HepG2 (cell line): ENCODE measurements at regions not wholly inside any gene's neighbourhood (a gene's known extent, or its start where the extent isn't known, plus 50 kb on each side); places are given as distances from the start of the nearest gene placed in this dataset.

ENCODE experiments used
- ATAC-seq: fragments of 200-7000 bp; cut with Tn5 transposase; 3 replicates; pipeline ENCODE4 v1.9.1; 2020; ENCODE audit warnings: mild to moderate bottlenecking, moderate library complexity
- BruUV-seq: library from RNA; stranded (reverse); fragments of 400-500 nt; replicated peaks from 2 replicates; lab custom pipeline; 2021; lab: Mats Ljungman, UMichigan
- CTCF ChIA-PET: fragments of 300-600 bp; formaldehyde crosslinking; extraction: SDS; loops from one replicate; lab custom pipeline; 2021; ENCODE audit warnings: low total read pairs, inconsistent platforms, low intra/inter-chr PET ratio; lab: Yijun Ruan, JAX
- POLR2A ChIA-PET: fragments of 350-600 bp; sonication (Branson Sonifier 250); formaldehyde crosslinking; loops from one replicate; lab custom pipeline; 2020; ENCODE audit warnings: antibody characterized with exemption, inconsistent platforms; lab: Yijun Ruan, JAX
- DNase-seq: peaks from one replicate; pipeline ENCODE4 v3.0.0-alpha.2; 2015; ENCODE audit warnings: low spot score
- FAIRE-seq: peaks from 3 replicates; lab custom pipeline; 2011; peaks lifted over from hg19 to GRCh38; lab: Jason Lieb, UNC
- H2AFZ ChIP-seq: one replicate; pipeline ENCODE4 v1.6.1; 2011; ENCODE audit warnings: low read length, inconsistent platforms
- H3K27ac ChIP-seq: fragments of 300-600 bp; 3 replicates; pipeline ENCODE4 v1.8.0; 2011; ENCODE audit warnings: mixed run types, mild to moderate bottlenecking, mixed read lengths, low read length, inconsistent platforms; ENCODE audit not compliant: insufficient read depth; ENCODE audit errors: extremely low read length
- H3K27me3 ChIP-seq, 2 experiments: fragments of 200-600 bp in 1 of 2; 2 replicates in 1 of 2; 3 replicates in 1 of 2; pipeline versions ENCODE4 v1.6.0 to v1.8.0; 2011; ENCODE audit warnings: low read length in 2 of 2, mild to moderate bottlenecking in 2 of 2, moderate library complexity in 2 of 2, inconsistent platforms in 1 of 2; ENCODE audit not compliant: insufficient read depth in 2 of 2, control insufficient read depth in 1 of 2
- H3K36me3 ChIP-seq, 2 experiments: fragments of 200-600 bp in 1 of 2; replicated peaks in 1 of 2; 2 replicates in 1 of 2; 3 replicates in 1 of 2; pipeline versions ENCODE4 v1.5.1 to v1.8.0; 2011; ENCODE audit warnings: low read length in 2 of 2, inconsistent platforms in 1 of 2; ENCODE audit not compliant: insufficient read depth in 2 of 2, control insufficient read depth in 1 of 2
- H3K4me1 ChIP-seq: 2 replicates; pipeline ENCODE4 v1.5.1; 2012; ENCODE audit warnings: low read length, inconsistent platforms; ENCODE audit not compliant: insufficient read depth
- H3K4me2 ChIP-seq: 2 replicates; pipeline ENCODE4 v1.6.0; 2011; ENCODE audit warnings: low read depth, low read length, inconsistent platforms
- H3K4me3 ChIP-seq, 3 experiments: fragments of 200-600 bp in 1 of 3; sonication (generic), shearing (Covaris generic) in 1 of 3; replicated peaks in 1 of 3; 2 replicates each; pipeline ENCODE4 v1.5.1; 2011 to 2016; ENCODE audit warnings: low read length in 3 of 3, inconsistent platforms in 2 of 3, low read depth in 2 of 3, mild to moderate bottlenecking in 2 of 3, control low read depth in 1 of 3, mixed read lengths in 1 of 3; ENCODE audit not compliant: insufficient read depth in 1 of 3
- H3K79me2 ChIP-seq: one replicate; pipeline ENCODE4 v1.6.1; 2011; ENCODE audit warnings: low read length, inconsistent platforms; ENCODE audit not compliant: insufficient read depth
- H3K9ac ChIP-seq: 2 replicates; pipeline ENCODE4 v1.6.0; 2011; ENCODE audit warnings: mild to moderate bottlenecking, low read depth, low read length, inconsistent platforms; ENCODE audit not compliant: insufficient read depth
- H3K9me3 ChIP-seq: 2 replicates; pipeline ENCODE4 v1.5.1; 2012; ENCODE audit warnings: mild to moderate bottlenecking, low read length
- H4K20me1 ChIP-seq: 2 replicates; pipeline ENCODE4 v1.6.0; 2011; ENCODE audit warnings: inconsistent platforms, mild to moderate bottlenecking, low read length, moderate library complexity; ENCODE audit not compliant: insufficient read depth
- ATAD3A ChIP-seq: sonication (generic); formaldehyde crosslinking; IDR thresholded peaks from 2 replicates; pipeline ENCODE4 v1.4.0; 2020; ENCODE audit warnings: missing genetic modification reagents
- CTCF ChIP-seq: sonication (generic); formaldehyde crosslinking; IDR thresholded peaks from 2 replicates; pipeline ENCODE4 v1.5.0; 2020; ENCODE audit warnings: mild to moderate bottlenecking, missing genetic modification reagents, moderate library complexity
- FOXJ3 ChIP-seq: sonication (generic); formaldehyde crosslinking; IDR thresholded peaks from 2 replicates; pipeline ENCODE4 v1.4.0; 2020; ENCODE audit warnings: missing genetic modification reagents, mild to moderate bottlenecking, borderline replicate concordance
- KLF13 ChIP-seq: sonication (generic); formaldehyde crosslinking; IDR thresholded peaks from 2 replicates; pipeline ENCODE4 v1.4.0; 2020; ENCODE audit warnings: mild to moderate bottlenecking, missing genetic modification reagents
- MYC ChIP-seq: sonication (generic); formaldehyde crosslinking; IDR thresholded peaks from 2 replicates; pipeline ENCODE4 v1.9.0; 2021; ENCODE audit warnings: missing genetic modification reagents, borderline replicate concordance
- NR2F6 ChIP-seq, 2 experiments: IDR thresholded peaks; 2 replicates each; pipeline ENCODE4 v1.6.1; 2016; ENCODE audit warnings: antibody characterized with exemption in 1 of 2, mild to moderate bottlenecking in 1 of 2
- TCF7 ChIP-seq: sonication (generic); IDR thresholded peaks from 2 replicates; pipeline ENCODE4 v1.6.1; 2016; ENCODE audit warnings: antibody characterized with exemption, low read depth
- ZNF20 ChIP-seq: sonication (generic); formaldehyde crosslinking; IDR thresholded peaks from 2 replicates; pipeline ENCODE4 v1.4.0; 2020; ENCODE audit warnings: mild to moderate bottlenecking, moderate library complexity, missing genetic modification reagents
- ZNF441 ChIP-seq: sonication (generic); formaldehyde crosslinking; IDR thresholded peaks from 2 replicates; pipeline ENCODE4 v1.7.0; 2021; ENCODE audit warnings: missing genetic modification reagents, borderline replicate concordance
- WGBS: methylation state at CpG from one replicate; pipeline ENCODE4 v1.1.6; 2017; ENCODE audit warnings: low lambda C conversion rate; 5-methylcytosine and 5-hydroxymethylcytosine counted together
- in situ Hi-C: cut with HindIII; loops from 2 replicates; pipeline ENCODE4 v1.10.0; 2017; ENCODE audit warnings: low pct_unique_long_range_greater_than_20kb; ENCODE audit not compliant: extremely low pct_ligation_motif_present
- intact Hi-C: fragments of 100-400 bp; cut with micrococcal nuclease; formaldehyde crosslinking; loops from one replicate; pipeline ENCODE4 v1.10.0; 2022; ENCODE audit not compliant: unreplicated experiment

GRCh38 chr11:33540427-33540826 is 160.2 kb downstream of the C11orf91 start (continued):
- TF ChIP-seq CTCF (CRISPR knock-in tag) = no peak
- TF ChIP-seq ATAD3A (CRISPR knock-in tag) = no peak
- TF ChIP-seq ZNF20 (CRISPR knock-in tag) = no peak
- TF ChIP-seq FOXJ3 (CRISPR knock-in tag) = no peak
- TF ChIP-seq KLF13 = no peak
- TF ChIP-seq NR2F6 (IDR thresholded peaks at IDR 0.05) = no peak
- no peak for TF ChIP-seq NR2F6 (CRISPR knock-in tag; IDR thresholded peaks at IDR 0.05)
- TF ChIP-seq TCF7 = no peak

GRCh38 chr11:33539751-33540150 is 160.9 kb downstream of the C11orf91 start:
- H3K79me2 ChIP-seq = no peaks in the 10 kb centered on the region
- WGBS = 18% methylated on average over 3 of the region's 3 CpGs
- H3K9ac ChIP-seq = no peak overlapping the region
- H3K27me3 ChIP-seq = peaks cover 0 to 26% of the 10 kb centered on the region in 2 experiments; a peak in 3 of 5 replicates
- CTCF ChIA-PET = no interaction called here
- H3K27ac ChIP-seq = no peak overlapping the region
- DNase-seq (no peak), ATAC-seq (no peak), FAIRE-seq (no peak)
- no peaks in the 10 kb centered on the region for H4K20me1 ChIP-seq
- POLR2A ChIA-PET = no interaction called here
- H3K4me1 ChIP-seq = no peaks in the 10 kb centered on the region
- in situ Hi-C loops (loop anchor here (5.0 kb wide), 1 partner anchor 148 kb away; no protein-coding TSS in a partner anchor), intact Hi-C loops (no loop called here)
- no peaks in the 10 kb centered on the region for H3K9me3 ChIP-seq
- no TSS peak for BruUV-seq
- no peaks in the 10 kb centered on the region for H3K36me3 ChIP-seq
- H2AFZ ChIP-seq = no peak overlapping the region
- H3K4me2 ChIP-seq = no peak overlapping the region
- no peak overlapping the region for H3K4me3 ChIP-seq
- no peak for TF ChIP-seq MYC
- TF ChIP-seq ZNF441 (CRISPR knock-in tag) = no peak
- TF ChIP-seq, all 625 proteins: peak for 0
